Right lung (tissue), 2 donors: ENCODE measurements at regions not wholly inside any gene's neighbourhood (a gene's known extent, or its start where the extent isn't known, plus 50 kb on each side); places are given as distances from the start of the nearest gene placed in this dataset.
A peak's percentile ranks its signal among the peaks of the same experiment; 100 is the strongest.

ENCODE experiments used
- DNase-seq, 2 donors: peaks; one replicate each; pipeline ENCODE4 v3.0.0-alpha.2; 2013

GRCh38 chr4:162640152-162640551 lies 476.4 kb upstream of the FSTL5 start:
- no peak for DNase-seq

GRCh38 chr4:162634390-162634789 lies 470.6 kb upstream of the FSTL5 start:
- no peak for DNase-seq

DNA sequence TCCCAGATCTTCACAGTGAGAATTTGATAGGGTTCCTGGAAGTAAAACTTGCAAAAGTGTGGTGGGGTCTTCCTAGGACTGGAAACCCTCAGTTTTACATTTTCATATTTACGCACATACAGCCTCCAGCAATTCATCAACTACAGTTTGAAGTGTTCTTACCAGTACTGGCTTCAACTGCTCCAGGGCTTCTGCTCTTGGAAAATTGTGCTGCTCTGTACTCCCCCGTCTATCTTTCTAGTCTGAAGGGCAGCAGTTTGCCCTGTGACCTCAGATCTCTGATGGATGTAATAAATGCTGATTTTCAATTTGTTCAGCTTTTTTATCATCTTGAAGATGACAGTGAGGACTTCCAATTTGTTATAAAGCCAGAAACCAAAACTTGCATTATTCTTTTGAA lies 458.9 kb upstream of the FSTL5 start:
- DNase-seq: no peak

GRCh38 chr4:162610116-162610515 lies 446.3 kb upstream of the FSTL5 start:
- no peak for DNase-seq

GRCh38 chr4:162586266-162586665 lies 422.5 kb upstream of the FSTL5 start:
- DNase-seq: no peak

- no peak for DNase-seq
These were observed 418.4 kb upstream of the FSTL5 start for GRCh38 chr4:162582180-162582579.

DNA sequence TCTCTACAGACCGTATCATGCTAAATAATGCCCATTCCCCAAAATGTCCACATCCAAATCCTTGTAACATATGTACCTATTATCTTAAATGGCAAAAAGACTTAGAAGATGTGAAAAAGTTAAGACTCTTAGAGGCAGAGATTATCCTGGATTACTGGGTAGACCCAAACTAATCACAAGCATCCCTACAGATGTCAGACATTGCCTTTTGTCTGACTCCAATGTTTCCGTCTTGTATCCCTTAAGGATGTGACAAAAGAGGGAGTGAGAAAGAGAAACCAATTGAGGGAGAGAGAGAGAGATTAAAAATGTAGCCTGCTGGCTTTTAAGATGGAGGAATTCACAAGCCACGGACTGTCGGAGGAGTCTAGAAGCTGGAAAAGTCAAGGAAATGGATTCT lies 401.9 kb upstream of the FSTL5 start:
- DNase-seq: no peak

- no peak for DNase-seq
These were observed 396.3 kb upstream of the FSTL5 start for GRCh38 chr4:162560073-162560472.

DNA sequence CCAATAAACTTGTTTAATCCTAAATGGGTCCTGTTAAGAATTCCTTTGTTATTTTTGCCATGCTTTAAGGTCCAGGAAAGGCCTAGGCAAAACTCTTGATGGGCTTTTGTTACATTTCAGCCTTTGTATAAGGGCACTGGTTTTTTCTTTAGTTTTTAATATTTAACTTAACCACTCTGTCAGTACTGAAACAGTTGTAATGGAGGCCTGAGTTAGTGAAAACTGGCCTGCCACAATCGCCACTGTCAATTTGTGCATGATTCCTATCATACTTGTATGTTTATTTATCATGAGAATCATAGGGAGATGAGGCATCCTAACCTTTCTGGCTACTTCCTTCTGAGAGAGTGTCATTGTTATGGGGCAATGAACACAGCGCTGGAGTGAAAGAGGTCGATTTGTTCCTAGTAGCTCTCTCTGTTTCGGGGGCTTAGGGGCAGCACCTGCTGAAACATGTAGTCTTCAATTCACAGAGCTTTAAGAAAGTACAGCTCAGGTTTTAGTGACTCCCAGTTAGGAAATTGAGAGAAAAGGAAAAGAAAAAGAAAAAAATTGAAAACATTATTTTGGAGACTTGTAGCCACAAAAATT lies 393.8 kb upstream of the FSTL5 start:
- DNase-seq: no peak

GRCh38 chr4:162535121-162535520 lies 371.3 kb upstream of the FSTL5 start:
- DNase-seq: no peak

- no peak for DNase-seq
These were observed 359.4 kb upstream of the FSTL5 start for GRCh38 chr4:162523171-162523570.

GRCh38 chr4:162522724-162523123 lies 358.9 kb upstream of the FSTL5 start:
- DNase-seq: no peak

DNA sequence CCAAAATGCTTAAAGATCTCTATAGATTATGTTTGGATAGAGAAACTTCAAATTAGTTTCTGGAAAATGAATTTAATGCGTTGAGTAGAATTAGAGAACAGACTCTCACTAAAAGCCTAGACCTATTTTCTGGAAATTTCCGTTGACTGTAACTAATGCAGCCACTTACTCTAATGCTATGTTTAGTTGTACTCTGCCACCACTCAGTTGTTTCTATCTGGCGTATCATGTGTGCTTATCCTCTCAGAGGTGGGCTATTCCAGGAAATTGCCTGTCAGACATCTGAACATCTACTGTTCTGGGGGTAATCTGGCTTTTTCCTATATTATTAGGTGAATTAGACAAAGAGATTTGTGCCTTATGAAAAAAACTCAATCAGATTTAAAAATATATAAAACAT lies 347.1 kb upstream of the FSTL5 start:
- DNase-seq: no peak

- DNase-seq: no peak
These were observed 346.3 kb upstream of the FSTL5 start for GRCh38 chr4:162510115-162510514.

DNA sequence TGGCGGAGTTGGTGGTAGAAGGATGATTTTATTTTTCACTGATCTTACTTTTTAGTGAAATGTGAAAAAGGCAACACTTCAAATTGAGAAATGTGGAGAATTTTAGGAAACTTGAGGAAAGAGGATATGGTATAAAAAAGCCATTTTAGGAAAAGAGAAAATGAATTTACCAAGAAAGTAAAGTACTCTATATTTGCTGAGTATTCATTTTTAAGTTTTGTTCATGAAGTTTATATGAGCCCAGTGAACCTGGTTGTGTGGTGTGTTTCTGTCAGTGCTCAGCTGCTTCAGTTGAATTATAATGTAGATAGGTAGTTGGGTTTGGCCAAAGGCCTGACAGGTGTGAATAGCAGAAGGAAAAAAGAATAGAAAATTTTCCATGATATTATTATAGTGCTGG lies 345.5 kb upstream of the FSTL5 start:
- no peak for DNase-seq

DNA sequence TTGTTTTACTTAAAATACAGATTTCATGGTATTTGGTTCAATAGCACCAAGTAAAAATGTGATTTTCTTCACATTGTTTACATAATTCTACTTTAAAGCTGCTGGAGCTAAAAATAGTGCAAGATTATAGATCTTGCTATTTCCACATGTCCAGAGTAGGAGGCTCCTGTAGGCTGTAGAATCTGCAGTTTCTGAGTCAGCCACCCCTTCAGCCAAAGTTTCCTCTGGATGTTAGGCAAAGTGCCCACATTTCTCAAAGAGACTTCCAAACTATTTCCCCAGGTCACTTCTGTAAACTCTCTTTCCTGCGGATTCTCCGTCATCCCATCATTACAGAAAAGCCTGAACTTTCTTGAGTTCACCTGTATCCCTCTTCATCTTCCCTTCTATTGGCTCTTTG lies 342.5 kb upstream of the FSTL5 start:
- DNase-seq: no peak

- no peak for DNase-seq
These were observed 340.1 kb upstream of the FSTL5 start for GRCh38 chr4:162503868-162504267.

- DNase-seq: no peak
These were observed 338.3 kb upstream of the FSTL5 start for GRCh38 chr4:162502109-162502508.

DNA sequence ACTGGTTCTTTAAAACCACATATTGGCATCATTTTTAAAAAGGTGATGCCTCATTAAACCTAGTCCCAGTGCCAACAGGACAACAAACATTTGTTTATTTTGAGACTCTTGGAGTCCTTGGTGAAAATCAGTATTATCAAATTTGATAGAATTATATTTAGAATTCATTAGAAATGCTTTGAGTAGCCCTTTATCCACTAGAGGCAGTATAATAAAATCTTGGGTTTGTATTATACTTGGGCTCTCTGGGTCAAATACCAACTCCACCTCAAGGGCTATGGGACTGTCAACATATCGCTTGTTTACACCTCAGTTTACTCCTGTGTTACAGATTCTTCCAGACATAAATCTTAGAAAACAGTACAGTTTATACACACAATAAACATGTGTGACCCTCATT lies 335.7 kb upstream of the FSTL5 start:
- DNase-seq: no peak

GRCh38 chr4:162498168-162498567 lies 334.4 kb upstream of the FSTL5 start:
- DNase-seq: peak in 1 of 2 donors; percentile 0

- peak; percentile 32 to 42 for DNase-seq
These were observed 333.9 kb upstream of the FSTL5 start for GRCh38 chr4:162497564-162498167.

GRCh38 chr4:162494935-162495334 lies 331.1 kb upstream of the FSTL5 start:
- no peak for DNase-seq

DNA sequence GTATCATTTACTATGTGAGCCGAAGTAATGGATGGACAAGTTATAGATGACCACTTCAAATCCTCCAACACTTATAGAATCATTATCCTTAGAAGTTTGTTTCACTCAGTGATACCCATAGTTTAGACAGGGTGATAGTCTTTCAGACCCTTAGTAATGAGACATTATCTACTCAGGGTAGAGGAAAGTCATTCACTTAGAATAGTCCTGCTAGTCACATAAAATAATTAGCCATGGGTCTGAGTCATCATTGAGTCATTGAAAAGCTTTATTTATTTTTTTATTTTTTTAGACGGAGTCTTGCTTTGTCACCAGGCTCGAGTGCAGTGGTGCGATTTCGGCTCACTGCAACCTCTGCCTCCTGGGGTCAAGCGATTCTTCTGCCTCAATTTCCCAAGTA lies 321.7 kb upstream of the FSTL5 start:
- no peak for DNase-seq

DNA sequence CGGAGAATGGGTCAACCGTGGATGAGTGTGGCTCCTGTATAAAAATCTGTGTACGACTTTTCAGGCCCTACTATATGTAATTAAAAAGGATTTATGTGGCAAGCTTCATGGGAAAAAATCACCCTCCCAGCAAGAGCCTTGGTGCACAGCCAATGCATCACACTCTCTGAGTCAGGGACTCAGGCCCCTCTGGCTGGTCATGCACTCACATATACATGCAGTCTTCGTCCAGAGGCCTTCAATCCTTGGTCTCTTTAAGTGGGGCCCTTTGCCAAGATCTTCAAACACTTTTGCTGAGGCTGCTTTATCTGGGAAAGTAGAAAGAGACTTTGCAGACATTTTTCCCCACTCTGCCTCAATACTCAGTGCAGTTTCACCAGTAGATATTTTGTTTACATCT lies 311.4 kb upstream of the FSTL5 start:
- peak; percentile 0 to 12 for DNase-seq
